HG02852 (cell line): ENCODE measurements at regions not wholly inside any gene's neighbourhood (a gene's known extent, or its start where the extent isn't known, plus 50 kb on each side); places are given as distances from the start of the nearest gene placed in this dataset.
"Not testable (repeated sequence)": the region's sequence is repeated elsewhere in the genome, so short reads cannot be mapped to it uniquely, and the experiment has no call there.

ENCODE experiments used
- ATAC-seq: cut with Tn5 transposase; IDR thresholded peaks from one replicate; pipeline ENCODE4 v1.9.1; 2021; ENCODE audit warnings: mild to moderate bottlenecking, moderate library complexity; ENCODE audit not compliant: unreplicated experiment

DNA sequence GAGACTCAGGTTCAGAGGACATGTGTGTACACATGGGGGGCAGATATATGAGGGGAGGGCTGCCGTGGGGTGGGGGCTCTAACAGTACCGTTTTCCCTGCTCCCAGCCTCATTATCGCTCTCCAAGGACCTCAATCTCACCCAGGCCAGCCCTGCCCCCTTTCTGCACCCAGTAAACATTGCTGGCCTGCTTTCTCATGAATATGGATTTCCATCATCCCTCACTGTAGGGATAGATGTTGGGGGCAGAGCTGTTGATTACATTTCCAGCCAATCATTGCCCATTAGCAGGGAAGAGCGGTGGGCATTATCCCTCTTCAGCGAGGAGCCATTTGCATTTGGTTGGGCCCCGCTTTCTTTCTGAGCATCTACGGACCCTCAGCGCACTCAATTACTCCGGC is 273.8 kb downstream of the RPS6KC1 start:
- no peak for ATAC-seq

DNA sequence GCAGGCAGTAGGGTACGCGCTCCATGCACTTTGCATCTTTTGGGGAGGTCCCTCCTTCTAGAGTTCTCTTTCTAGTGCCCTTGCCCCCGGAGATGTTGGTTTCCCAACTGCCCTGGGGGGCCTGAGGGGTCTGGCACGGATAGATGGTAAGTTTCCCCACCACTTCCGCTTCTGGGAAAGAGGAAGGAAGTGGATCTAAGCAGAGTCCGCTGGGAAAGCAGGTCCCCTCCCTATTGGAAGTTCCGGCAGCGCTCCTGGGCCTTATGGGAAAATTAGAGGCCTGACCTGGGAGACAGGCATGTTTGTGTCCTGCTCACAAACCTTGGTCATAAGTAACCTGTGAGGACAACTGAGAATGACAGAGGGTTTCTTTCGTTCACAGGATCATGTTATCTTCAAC is 274.4 kb downstream of the RPS6KC1 start:
- ATAC-seq: no peak

DNA sequence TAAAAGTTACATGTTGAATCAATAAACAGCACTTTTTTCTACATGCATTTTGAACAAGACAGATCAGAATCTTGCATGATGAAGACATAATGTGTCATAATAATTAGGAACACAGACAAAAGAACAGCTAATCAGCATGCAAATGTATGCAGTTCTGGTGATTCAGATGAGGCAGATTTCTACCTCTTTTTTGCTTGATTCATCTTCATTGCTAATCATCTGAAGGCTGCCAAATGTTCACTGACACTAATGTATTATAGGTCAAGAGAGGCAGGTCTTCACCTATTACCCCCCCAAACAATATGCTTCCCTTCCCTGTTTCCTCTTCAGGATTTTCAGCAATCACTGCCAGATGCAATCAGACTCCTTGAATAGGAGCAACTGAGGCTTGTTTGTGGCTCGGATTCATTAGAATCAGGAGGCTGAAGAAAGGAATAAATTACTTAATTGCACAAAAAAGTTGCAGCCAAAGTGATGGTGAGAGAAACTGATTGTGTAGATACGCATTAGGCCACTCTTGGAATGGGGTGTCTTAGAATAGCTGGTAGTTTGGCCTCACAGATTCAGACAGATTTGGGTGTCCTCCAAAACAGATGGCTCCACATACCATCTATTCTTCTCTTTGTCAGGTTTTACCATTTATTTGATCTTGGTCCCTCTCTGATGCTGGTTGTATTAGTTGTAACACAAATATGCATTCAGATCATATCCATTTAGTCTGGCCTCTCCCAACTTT is 275.4 kb downstream of the RPS6KC1 start:
- ATAC-seq: no peak

DNA sequence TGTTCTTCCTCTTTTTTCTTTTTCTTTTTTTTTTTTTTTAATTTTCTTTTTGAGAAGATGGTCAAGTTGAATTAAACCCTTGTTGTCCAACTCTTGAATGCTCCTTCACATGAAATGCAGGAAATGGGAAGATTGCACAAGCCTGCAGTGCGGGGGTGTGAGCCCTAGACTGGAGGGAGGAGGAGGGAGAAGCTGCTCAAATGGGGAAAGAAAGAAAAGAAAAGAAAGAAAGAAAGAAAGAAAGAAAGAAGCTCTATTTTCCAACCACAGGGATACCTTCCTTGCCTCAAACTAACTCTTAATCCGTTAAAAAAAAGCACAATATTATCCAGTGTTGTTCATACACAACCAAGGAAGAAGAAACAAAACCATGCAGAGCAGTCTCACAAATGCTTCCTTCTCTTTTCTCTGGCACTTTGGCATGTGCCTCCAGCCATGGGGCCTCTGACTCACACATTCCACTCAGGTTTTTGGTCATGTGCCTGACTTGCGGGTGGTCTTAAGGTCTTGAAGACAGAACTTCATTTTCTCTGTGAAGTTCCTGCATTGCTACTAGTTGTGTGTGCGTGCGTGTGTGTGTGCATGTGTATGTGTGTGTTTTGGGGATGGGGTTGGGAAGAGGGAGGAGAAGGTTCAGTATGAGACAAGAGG is 276.1 kb downstream of the RPS6KC1 start:
- ATAC-seq: no peak

DNA sequence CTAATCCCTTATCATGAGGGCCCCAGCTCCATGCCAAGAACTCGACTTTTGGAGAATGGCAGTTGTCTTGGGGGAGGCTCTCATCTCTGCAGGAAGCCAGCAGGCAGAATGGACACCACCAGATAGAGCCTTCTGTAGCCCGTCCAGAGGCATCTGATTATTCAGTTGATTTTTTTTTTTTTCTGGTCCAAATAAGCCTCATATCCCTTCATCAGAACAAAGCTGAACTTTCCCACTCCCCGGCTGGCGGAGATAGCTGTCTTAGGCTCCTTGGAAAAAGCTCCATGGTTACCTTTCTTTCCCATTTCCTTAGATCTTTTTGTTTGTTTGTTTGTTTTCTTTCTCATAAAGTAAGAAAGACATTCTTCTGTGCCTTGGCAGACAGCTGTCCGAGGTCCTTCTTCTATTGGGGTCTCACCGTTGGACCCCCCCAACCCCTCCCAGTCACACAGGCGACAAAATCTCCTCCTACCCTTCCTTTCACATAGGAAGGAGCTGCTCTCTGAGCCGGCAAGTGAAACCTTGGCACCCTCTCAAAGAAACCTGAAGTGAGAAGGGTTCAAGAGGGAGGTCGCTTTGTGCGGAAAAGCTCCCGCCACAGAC is 278.5 kb downstream of the RPS6KC1 start:
- ATAC-seq: no peak

DNA sequence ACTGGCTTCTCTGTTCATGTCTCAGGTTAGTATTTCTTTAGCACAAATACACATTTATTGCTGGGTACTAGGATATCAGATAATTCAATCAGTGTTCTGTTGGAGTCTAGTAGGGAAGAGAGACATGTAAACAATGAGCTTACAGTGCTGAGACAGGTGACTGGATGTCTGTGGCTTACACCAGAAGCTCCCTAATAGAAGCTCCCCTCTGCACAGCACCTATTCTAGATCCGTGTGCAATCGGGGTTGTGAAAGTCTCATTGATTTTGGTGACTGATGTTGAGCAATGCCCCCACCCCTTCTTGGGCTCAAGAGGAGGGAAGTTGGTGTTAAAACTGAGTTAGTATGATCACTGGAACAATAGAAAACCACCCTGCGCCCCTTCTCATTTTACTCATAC is 279.2 kb downstream of the RPS6KC1 start:
- no peak for ATAC-seq

DNA sequence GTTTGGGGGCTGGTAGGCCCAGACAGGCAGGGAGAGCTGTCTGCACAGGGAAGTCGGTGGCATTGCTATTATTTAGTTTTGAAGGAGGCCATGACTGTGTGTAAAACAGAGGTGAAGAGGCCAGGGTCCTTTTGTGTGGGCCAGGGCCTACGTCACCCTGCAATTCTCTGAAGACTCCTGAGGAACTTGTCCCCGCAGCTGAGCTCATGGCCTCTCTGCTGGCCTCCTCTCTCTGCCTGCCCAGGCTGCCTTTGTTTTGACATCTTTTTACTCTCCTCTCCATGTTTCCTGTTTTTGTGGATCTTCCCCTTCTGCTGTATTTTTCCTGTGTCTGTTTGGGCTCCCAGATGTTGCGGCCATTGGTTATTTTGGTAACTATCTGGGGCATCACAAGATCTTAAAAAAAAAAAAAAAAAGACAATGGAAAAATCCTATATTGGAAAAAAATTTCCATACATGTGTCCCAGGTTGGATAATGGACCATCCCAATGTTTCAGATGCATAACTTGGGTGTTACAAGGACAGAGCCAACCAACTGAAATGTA is 280.7 kb downstream of the RPS6KC1 start:
- no peak for ATAC-seq

DNA sequence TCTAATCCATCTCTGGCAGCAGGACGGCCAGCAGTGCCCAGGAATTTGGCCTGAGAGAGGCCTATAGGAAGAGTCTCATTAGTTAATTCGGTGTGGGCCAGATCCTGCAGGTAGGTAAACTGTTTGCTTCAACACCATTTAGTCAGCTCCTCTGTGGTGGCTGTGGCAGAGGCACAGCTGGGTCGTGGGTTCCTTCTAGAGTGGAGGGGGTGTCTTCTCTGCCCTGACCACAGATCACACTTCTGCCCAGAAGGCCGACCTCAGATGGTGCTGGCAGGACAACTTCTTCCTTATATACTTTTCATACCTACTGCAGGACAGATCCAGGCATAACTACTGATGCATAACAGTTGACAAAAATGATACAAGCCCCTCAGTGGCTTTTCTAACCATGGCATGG is 281.4 kb downstream of the RPS6KC1 start:
- no peak for ATAC-seq

DNA sequence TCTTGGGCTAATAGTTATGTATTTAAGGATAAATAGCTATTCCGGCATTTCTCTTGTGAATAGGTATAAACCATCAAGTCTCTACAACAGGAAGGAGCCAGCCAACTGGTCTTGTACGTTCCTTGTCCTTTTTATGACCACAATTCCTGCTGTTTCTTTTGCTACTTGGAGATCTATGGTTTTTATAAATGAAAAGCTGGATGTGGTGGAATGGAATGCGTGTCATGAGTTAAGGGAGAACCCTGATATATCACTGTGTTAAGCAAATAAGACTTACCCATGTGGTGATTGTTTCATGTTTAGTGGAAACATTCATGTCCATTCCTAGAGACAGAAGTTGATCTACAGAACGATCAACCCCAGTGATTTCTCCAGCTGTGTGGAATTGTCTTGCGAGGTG is 282.1 kb downstream of the RPS6KC1 start:
- ATAC-seq: no peak

DNA sequence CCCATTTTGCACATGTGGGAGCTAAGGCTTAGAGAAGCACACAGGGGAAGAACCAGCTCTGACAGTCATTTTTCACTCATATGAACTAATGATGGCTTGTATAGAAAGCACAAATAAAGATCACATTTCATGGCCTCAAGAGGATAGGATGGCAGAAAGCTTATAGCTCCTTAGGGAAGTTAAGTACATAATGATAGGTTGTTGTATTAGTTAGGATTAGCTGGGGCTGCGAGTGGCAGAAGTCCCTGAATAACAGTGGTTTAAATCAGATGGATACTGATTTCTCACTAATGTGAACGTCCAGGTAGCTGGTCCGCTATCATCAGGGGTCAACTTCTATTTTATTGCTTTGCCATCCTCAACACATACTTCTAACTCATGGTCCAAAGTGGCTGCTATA is 284.0 kb downstream of the RPS6KC1 start:
- ATAC-seq: no peak

DNA sequence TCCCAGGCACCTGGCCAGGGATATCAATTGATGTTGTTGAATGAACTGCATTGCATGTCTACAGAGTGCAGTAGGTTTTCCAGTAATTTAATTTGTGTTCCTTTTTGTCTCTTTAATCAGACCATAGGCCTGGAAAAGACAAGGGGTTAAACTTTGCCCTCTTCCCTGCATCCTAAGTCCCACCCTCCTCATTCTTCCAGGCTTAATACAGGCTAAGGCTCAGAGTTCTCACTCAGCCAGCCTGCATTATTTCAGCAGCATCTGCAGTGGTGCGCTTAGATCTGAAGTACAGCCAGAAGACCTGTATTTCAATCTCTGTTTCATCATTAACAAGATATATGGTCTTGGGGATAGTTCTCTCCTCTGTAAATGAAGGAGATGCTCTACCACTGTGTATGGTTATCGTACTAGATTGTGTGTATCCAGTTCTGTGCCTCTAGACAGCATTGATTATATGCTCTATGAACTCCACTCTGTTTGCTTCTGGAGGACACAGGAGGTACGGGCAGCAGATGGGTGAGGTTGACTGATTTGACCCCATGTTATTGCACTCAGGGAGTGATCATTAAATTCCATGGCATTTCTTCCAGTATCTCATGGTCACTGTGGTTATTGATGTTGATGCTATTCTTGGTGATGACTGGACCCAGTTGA is 286.1 kb downstream of the RPS6KC1 start:
- no peak for ATAC-seq

DNA sequence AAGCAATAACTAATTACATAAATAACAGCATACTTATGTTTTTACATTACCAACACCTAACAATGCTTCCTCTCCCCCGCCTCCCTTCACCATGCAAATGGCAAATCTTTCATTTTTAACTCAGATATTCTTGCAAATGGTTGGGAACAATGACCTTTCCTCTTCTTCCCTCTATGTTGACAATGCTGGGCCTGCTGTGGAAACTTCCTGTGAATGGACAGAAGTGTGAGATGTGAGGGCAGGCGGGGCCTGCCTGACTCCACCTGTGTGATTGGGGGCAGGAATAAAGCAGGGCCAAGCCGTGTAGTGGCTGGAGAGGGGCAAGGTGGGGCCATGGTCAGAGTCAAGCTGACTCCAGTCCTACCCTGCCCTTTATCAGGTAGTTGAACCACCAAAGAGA is 289.6 kb downstream of the RPS6KC1 start:
- ATAC-seq: no peak

DNA sequence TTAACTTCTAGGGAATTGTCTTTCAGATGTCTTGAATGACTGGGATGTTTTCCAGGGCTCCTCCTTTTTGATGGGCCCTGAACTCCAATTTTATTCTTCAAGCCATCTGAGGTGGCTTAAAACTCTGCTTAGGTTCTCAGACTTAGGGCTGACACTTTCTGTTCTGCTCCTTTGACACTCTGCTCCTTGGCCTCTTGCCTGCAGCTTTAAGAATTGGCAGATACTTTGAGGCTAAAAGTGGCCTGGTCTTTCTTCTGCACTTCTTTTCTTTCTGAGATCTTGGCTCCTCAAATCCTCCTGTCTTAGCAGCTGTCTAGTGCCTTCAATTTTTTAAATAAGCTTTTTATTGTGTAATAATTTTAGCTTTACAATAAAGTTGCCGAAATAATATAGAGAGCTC is 294.6 kb downstream of the RPS6KC1 start:
- no peak for ATAC-seq

DNA sequence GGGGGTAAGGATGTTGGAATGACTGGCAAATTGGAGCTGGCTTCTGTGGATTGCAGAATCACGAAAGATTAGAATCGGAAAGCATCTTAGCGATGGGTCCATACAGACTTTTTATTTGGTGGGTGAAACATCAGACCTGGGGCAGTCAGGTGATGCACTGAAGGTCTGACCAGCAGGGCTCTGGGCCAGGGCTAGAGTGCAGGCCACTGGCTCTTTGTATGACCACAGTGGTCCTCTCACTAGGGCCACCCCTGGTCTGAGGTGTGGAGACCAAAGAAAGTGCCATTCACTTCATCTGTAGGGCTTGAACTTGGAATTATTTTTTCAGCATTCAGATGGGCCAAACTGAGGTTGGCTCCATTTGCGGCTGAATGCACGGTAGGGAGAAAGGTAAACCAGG is 306.4 kb downstream of the RPS6KC1 start:
- ATAC-seq: no peak

DNA sequence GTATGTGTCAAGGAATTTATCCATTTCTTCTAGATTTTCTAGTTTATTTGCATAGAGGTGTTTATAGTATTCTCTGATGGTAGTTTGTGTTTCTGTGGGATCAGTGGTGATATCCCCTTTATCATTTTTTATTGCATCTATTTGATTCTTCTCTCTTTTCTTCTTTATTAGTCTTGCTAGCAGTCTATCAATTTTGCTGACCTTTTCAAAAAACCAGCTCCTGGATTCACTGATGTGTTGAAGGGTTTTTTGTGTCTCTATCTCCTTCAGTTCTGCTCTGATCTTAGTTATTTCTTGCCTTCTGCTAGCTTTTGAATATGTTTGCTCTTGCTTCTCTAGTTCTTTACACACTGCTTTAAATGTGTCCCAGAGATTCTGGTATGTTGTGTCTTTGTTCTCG is 307.3 kb downstream of the RPS6KC1 start:
- ATAC-seq: not testable (repeated sequence)

DNA sequence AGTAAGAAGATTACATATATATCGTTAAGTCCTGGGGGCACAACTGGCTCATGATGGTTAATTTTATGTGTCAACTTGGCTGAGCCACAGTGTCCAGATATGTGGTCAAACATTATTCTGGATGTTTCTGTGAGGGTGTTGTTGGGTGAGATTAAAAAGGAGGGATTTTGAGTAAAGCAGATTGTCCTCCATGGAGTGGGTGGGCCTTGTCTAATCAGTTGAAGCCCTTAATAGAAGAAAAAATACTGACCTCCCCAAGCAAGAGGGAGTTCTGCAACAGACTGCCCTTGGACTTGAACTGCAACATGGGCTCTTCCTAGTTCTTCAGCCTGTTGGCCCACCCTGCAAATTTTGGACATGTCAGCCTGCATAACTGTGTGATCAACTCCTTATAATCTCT is 311.6 kb downstream of the RPS6KC1 start:
- no peak for ATAC-seq

DNA sequence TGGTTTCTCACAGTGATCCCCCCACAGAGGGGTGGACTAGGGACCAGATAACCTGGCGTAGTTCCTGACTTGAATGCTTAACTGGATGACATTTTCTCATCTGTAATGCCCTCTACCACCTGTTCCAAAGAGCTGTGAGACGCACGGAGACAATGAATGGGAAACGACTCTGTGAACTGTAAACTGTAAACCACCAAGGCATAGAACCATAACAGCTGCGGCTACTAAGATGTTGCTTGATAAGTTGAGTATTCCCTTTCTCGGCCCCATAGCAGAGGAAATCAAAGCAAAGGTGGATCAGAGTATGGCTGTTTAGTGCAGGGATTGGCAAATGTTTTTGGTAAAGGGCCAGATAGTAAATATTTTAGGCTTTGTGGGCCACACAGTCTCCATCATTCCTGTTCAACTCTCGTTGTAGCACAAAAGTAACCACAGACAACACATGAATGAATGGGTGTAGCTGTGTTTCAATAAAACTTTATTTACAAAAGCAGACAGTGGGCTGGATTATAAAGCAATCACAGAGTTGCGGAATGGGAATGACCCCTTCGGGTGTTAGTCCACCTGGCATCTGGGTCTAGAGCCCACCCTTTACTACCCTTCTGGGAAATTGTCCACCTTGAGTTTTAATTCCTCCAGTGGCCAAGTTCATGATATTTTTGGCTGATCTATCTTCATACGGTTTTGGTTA is 315.2 kb downstream of the RPS6KC1 start:
- no peak for ATAC-seq

DNA sequence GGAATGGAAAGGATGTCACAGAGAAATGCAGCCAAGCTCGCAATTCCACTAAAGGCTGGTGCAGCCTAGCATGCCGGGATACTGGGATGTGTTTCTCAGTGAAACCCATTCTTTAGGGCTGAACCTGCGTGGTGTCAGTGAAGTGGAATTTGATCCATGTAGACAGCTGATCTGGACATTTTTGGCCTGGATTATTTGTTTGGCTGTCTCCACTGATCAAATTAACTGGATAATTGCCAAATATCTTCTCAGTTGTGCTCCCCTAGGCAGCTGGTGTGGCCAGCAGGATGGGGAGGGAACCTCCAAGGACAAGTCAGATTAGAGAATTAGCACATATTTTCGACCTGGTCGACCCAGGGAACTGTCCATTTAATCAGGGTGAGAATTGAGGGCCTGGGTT is 318.4 kb downstream of the RPS6KC1 start:
- ATAC-seq: no peak

DNA sequence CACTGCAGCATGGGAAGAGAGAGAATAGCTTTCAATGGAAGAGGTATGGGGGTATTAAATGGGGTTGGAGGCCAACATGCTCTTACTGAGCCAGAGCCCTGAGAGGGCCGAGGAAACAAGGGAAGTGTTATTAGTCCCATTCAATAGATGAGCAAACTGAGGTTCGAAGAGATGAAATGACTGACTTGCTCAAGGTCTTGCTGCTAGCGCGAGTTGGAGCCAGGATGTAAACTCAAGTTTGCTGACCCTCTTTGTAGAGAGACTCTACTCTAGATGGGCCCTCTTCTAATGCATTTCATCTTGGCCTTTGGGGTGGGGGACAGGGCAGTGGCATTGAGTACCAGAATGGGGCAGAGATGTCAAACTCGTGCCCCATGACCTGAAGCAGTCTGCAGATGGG is 319.5 kb downstream of the RPS6KC1 start:
- no peak for ATAC-seq

DNA sequence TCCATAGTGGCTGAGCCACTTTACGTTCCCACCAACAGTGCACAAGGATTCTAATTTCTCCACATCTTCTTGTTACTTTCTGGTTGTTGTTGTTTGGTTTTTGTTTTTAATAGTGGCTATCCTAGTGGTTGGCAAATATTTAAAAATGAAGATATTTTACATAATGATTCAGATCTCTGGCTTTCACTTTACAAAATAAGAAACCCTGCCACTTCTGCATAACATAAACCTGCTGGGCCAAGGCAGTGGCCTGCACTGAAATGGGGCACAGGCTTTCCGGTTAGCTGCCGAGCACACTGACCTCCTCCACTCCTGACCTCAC is 320.4 kb downstream of the RPS6KC1 start:
- ATAC-seq: no peak
